HepG2 (cell line): ENCODE measurements at regions not wholly inside any gene's neighbourhood (a gene's known extent, or its start where the extent isn't known, plus 50 kb on each side); places are given as distances from the start of the nearest gene placed in this dataset.

ENCODE experiments used
- ATAC-seq: fragments of 200-7000 bp; cut with Tn5 transposase; 3 replicates; pipeline ENCODE4 v1.9.1; 2020; ENCODE audit warnings: mild to moderate bottlenecking, moderate library complexity
- BruUV-seq: library from RNA; stranded (reverse); fragments of 400-500 nt; replicated peaks from 2 replicates; lab custom pipeline; 2021; lab: Mats Ljungman, UMichigan
- CTCF ChIA-PET: fragments of 300-600 bp; formaldehyde crosslinking; extraction: SDS; loops from one replicate; lab custom pipeline; 2021; ENCODE audit warnings: low total read pairs, inconsistent platforms, low intra/inter-chr PET ratio; lab: Yijun Ruan, JAX
- POLR2A ChIA-PET: fragments of 350-600 bp; sonication (Branson Sonifier 250); formaldehyde crosslinking; loops from one replicate; lab custom pipeline; 2020; ENCODE audit warnings: antibody characterized with exemption, inconsistent platforms; lab: Yijun Ruan, JAX
- DNase-seq: peaks from one replicate; pipeline ENCODE4 v3.0.0-alpha.2; 2015; ENCODE audit warnings: low spot score
- FAIRE-seq: peaks from 3 replicates; lab custom pipeline; 2011; peaks lifted over from hg19 to GRCh38; lab: Jason Lieb, UNC
- H2AFZ ChIP-seq: one replicate; pipeline ENCODE4 v1.6.1; 2011; ENCODE audit warnings: low read length, inconsistent platforms
- H3K27ac ChIP-seq: fragments of 300-600 bp; 3 replicates; pipeline ENCODE4 v1.8.0; 2011; ENCODE audit warnings: mixed run types, mild to moderate bottlenecking, mixed read lengths, low read length, inconsistent platforms; ENCODE audit not compliant: insufficient read depth; ENCODE audit errors: extremely low read length
- H3K27me3 ChIP-seq, 2 experiments: fragments of 200-600 bp in 1 of 2; 2 replicates in 1 of 2; 3 replicates in 1 of 2; pipeline versions ENCODE4 v1.6.0 to v1.8.0; 2011; ENCODE audit warnings: low read length in 2 of 2, mild to moderate bottlenecking in 2 of 2, moderate library complexity in 2 of 2, inconsistent platforms in 1 of 2; ENCODE audit not compliant: insufficient read depth in 2 of 2, control insufficient read depth in 1 of 2
- H3K36me3 ChIP-seq, 2 experiments: fragments of 200-600 bp in 1 of 2; replicated peaks in 1 of 2; 2 replicates in 1 of 2; 3 replicates in 1 of 2; pipeline versions ENCODE4 v1.5.1 to v1.8.0; 2011; ENCODE audit warnings: low read length in 2 of 2, inconsistent platforms in 1 of 2; ENCODE audit not compliant: insufficient read depth in 2 of 2, control insufficient read depth in 1 of 2
- H3K4me1 ChIP-seq: 2 replicates; pipeline ENCODE4 v1.5.1; 2012; ENCODE audit warnings: low read length, inconsistent platforms; ENCODE audit not compliant: insufficient read depth
- H3K4me2 ChIP-seq: 2 replicates; pipeline ENCODE4 v1.6.0; 2011; ENCODE audit warnings: low read depth, low read length, inconsistent platforms
- H3K4me3 ChIP-seq, 3 experiments: fragments of 200-600 bp in 1 of 3; sonication (generic), shearing (Covaris generic) in 1 of 3; replicated peaks in 1 of 3; 2 replicates each; pipeline ENCODE4 v1.5.1; 2011 to 2016; ENCODE audit warnings: low read length in 3 of 3, inconsistent platforms in 2 of 3, low read depth in 2 of 3, mild to moderate bottlenecking in 2 of 3, control low read depth in 1 of 3, mixed read lengths in 1 of 3; ENCODE audit not compliant: insufficient read depth in 1 of 3
- H3K79me2 ChIP-seq: one replicate; pipeline ENCODE4 v1.6.1; 2011; ENCODE audit warnings: low read length, inconsistent platforms; ENCODE audit not compliant: insufficient read depth
- H3K9ac ChIP-seq: 2 replicates; pipeline ENCODE4 v1.6.0; 2011; ENCODE audit warnings: mild to moderate bottlenecking, low read depth, low read length, inconsistent platforms; ENCODE audit not compliant: insufficient read depth
- H3K9me3 ChIP-seq: 2 replicates; pipeline ENCODE4 v1.5.1; 2012; ENCODE audit warnings: mild to moderate bottlenecking, low read length
- H4K20me1 ChIP-seq: 2 replicates; pipeline ENCODE4 v1.6.0; 2011; ENCODE audit warnings: inconsistent platforms, mild to moderate bottlenecking, low read length, moderate library complexity; ENCODE audit not compliant: insufficient read depth
- CEBPB ChIP-seq: IDR thresholded peaks from 2 replicates; pipeline ENCODE4 v1.6.1; 2011; ENCODE audit warnings: low read depth, low read length, improper control_type of control experiment, borderline replicate concordance
- LCORL ChIP-seq, 2 experiments: fragments of 450-650 bp in 1 of 2; sonication (generic) in 1 of 2; formaldehyde crosslinking in 1 of 2; IDR thresholded peaks; 2 replicates each; pipeline versions ENCODE4 v1.5.0 to v1.6.1; 2017 to 2020; ENCODE audit warnings: antibody characterized with exemption in 1 of 2, missing genetic modification reagents in 1 of 2
- ZBED4 ChIP-seq: sonication (generic); formaldehyde crosslinking; IDR thresholded peaks from 2 replicates; pipeline ENCODE4 v1.4.0; 2020; ENCODE audit warnings: missing genetic modification reagents, borderline replicate concordance
- ZNF430 ChIP-seq: sonication (generic); formaldehyde crosslinking; IDR thresholded peaks from 2 replicates; pipeline ENCODE4 v1.9.0; 2021; ENCODE audit warnings: mild to moderate bottlenecking, missing genetic modification reagents
- ZNF432 ChIP-seq: sonication (generic); formaldehyde crosslinking; IDR thresholded peaks from 2 replicates; pipeline ENCODE4 v1.5.0; 2020; ENCODE audit warnings: missing genetic modification reagents, mild to moderate bottlenecking, borderline replicate concordance
- ZNF510 ChIP-seq: sonication (generic); formaldehyde crosslinking; IDR thresholded peaks from 2 replicates; pipeline ENCODE4 v1.4.0; 2020; ENCODE audit warnings: low read depth, mild to moderate bottlenecking, missing genetic modification reagents
- ZNF737 ChIP-seq: sonication (generic); formaldehyde crosslinking; IDR thresholded peaks from 2 replicates; pipeline ENCODE4 v1.5.0; 2020; ENCODE audit warnings: missing genetic modification reagents, mild to moderate bottlenecking, borderline replicate concordance
- ZNF766 ChIP-seq: sonication (generic); formaldehyde crosslinking; IDR thresholded peaks from 2 replicates; pipeline ENCODE4 v1.5.0; 2020; ENCODE audit warnings: missing genetic modification reagents, borderline replicate concordance
- WGBS: methylation state at CpG from one replicate; pipeline ENCODE4 v1.1.6; 2017; ENCODE audit warnings: low lambda C conversion rate; 5-methylcytosine and 5-hydroxymethylcytosine counted together
- in situ Hi-C: cut with HindIII; loops from 2 replicates; pipeline ENCODE4 v1.10.0; 2017; ENCODE audit warnings: low pct_unique_long_range_greater_than_20kb; ENCODE audit not compliant: extremely low pct_ligation_motif_present
- intact Hi-C: fragments of 100-400 bp; cut with micrococcal nuclease; formaldehyde crosslinking; loops from one replicate; pipeline ENCODE4 v1.10.0; 2022; ENCODE audit not compliant: unreplicated experiment

DNA sequence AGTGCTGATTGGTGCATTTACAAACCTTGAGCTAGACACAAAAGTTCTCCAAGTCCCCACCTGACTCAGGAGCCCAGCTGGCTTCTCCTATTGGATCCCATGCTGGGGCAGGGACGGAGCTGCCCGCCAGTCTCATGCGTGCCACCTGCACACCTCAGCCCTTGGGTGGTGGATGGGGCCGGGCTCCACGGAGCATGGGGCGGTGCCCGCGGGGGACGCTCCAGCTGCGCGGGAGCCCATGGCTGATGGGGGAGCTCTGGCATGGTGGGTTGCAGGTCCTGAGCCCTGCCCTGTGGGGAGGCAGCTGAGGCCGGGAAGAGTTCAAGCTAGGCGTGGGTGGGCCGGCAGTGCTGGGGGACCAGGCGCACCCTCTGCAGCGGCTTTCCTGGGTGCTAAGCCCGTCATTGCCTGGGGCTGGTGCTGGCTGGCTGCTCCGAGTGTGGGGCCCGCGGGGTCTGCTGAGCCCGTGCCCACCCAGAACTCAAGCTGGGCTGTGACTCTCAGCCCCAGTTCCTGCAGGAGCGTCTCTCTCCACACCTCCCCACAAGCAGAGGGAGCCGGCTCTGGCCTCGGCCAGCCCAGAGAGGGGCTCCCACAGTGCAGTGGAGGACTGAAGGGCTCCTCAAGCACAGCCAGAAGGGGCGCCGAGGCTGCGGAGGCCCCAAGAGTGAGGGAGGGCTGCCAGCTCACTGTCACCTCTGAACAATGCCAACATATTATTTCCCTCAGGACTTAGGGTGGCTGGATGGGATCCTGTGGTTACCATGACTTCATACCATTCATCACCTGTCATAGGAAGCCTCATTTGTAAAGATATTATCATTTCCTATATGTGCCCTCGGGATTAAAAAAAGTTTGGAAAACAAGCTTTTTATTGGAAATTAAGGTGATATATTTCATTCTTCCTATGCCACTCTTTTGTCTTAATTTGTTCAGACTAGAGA lies 688.7 kb downstream of the ETS1 start (continued):
- TF ChIP-seq ZBED4 = no peak
- TF ChIP-seq, all 625 proteins: peak for 0

DNA sequence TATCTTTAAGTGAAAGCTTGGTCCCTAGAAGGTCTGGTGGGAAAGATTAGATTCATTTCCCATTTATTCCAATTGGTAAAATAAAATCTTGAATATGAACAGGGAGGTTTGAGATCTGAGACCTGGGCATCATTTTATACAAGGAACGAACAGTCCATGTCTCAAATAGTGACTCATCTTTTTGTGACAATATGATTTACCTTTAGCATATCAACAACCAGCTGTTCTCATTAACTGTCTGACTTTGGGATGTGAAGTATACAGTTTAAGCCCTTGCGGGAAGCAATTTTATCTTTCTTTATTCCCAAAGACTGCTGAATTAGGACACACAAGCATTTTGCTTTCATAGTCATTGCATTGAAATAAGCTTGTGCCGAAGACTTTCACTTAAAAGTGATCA lies 691.6 kb downstream of the ETS1 start:
- no peak for ATAC-seq
- Histone ChIP-seq H3K27ac (no peak overlapping the region), H3K36me3 (no peaks in the 10 kb centered on the region), H3K9ac (no peak overlapping the region), H3K79me2 (no peaks in the 10 kb centered on the region), H3K27me3 (no peaks in the 10 kb centered on the region), H3K4me1 (no peaks in the 10 kb centered on the region), H2AFZ (no peak overlapping the region), H3K4me2 (no peak overlapping the region), H4K20me1 (no peaks in the 10 kb centered on the region), H3K9me3 (peaks cover 85% of the 10 kb centered on the region), H3K4me3 (no peak overlapping the region)
- 26% methylated on average over 3 of the region's 3 CpGs for WGBS
- no TSS peak for BruUV-seq
- no peak for TF ChIP-seq CEBPB
- TF ChIP-seq ZNF737 = no peak
- no peak for TF ChIP-seq ZNF510 (CRISPR knock-in tag)
- no peak for TF ChIP-seq ZNF432 (CRISPR knock-in tag)
- TF ChIP-seq LCORL (IDR thresholded peaks at IDR 0.05) = no peak
- TF ChIP-seq LCORL (CRISPR knock-in tag; IDR thresholded peaks at IDR 0.05) = no peak
- no peak for TF ChIP-seq ZNF766
- no peak for TF ChIP-seq ZNF430 (CRISPR knock-in tag)
- in situ Hi-C loops (no loop called here), intact Hi-C loops (no loop called here)
- CTCF ChIA-PET = no interaction called here
- no peak for DNase-seq
- FAIRE-seq = no peak
- POLR2A ChIA-PET = no interaction called here
